Upper lobe of right lung (tissue), 1 donor: ENCODE measurements at regions not wholly inside any gene's neighbourhood (a gene's known extent, or its start where the extent isn't known, plus 50 kb on each side); places are given as distances from the start of the nearest gene placed in this dataset.
"Not testable (repeated sequence)": the region's sequence is repeated elsewhere in the genome, so short reads cannot be mapped to it uniquely, and the experiment has no call there.

Source experiments
- ATAC-seq: fragments of 200-7000 bp; cut with Tn5 transposase; one replicate; pipeline ENCODE4 v1.9.1; 2020; ENCODE audit warnings: mild to moderate bottlenecking, moderate library complexity
- DNase-seq: peaks from one replicate; pipeline ENCODE4 v3.0.0-alpha.2; 2020
- H3K27ac ChIP-seq: fragments of 200-600 bp; one replicate; pipeline ENCODE4 v1.8.0; 2022
- H3K27me3 ChIP-seq: fragments of 200-600 bp; one replicate; pipeline ENCODE4 v1.8.0; 2022; ENCODE audit warnings: mild to moderate bottlenecking
- H3K36me3 ChIP-seq: fragments of 200-600 bp; one replicate; pipeline ENCODE4 v1.8.0; 2022
- H3K4me1 ChIP-seq: fragments of 200-600 bp; one replicate; pipeline ENCODE4 v1.8.0; 2022
- H3K4me3 ChIP-seq: fragments of 200-600 bp; one replicate; pipeline ENCODE4 v1.8.0; 2022; ENCODE audit warnings: mild to moderate bottlenecking
- H3K9me3 ChIP-seq: fragments of 200-600 bp; one replicate; pipeline ENCODE4 v1.8.0; 2022
- intact Hi-C: fragments of 100-400 bp; cut with DNase I; formaldehyde crosslinking; loops from one replicate; pipeline ENCODE4 v1.11.0; 2022
- donor health status: DM: no; HTN: yes; CAD: no; lungs with severe emphysema.

GRCh38 chr15:20473465-20473864 is 68.1 kb downstream of the GOLGA6L6 start:
- H3K36me3 ChIP-seq, H3K27ac ChIP-seq, DNase-seq, H3K9me3 ChIP-seq, H3K27me3 ChIP-seq, H3K4me3 ChIP-seq, intact Hi-C loops, H3K4me1 ChIP-seq, ATAC-seq: not testable (repeated sequence)

- H3K9me3 ChIP-seq, H3K36me3 ChIP-seq, intact Hi-C loops, H3K27ac ChIP-seq, DNase-seq, H3K27me3 ChIP-seq, H3K4me3 ChIP-seq, H3K4me1 ChIP-seq: not testable (repeated sequence)
- ATAC-seq = peak; percentile 16
These were observed 68.6 kb downstream of the GOLGA6L6 start for GRCh38 chr15:20472983-20473382.

- H3K36me3 ChIP-seq, H3K27ac ChIP-seq, DNase-seq, H3K4me1 ChIP-seq, H3K4me3 ChIP-seq, intact Hi-C loops, H3K9me3 ChIP-seq, ATAC-seq, H3K27me3 ChIP-seq: not testable (repeated sequence)
These were observed 70.8 kb downstream of the GOLGA6L6 start for GRCh38 chr15:20470810-20471209.

GRCh38 chr15:20441138-20441537 is 100.5 kb downstream of the GOLGA6L6 start:
- H3K27ac ChIP-seq, intact Hi-C loops, H3K4me1 ChIP-seq, H3K27me3 ChIP-seq, H3K36me3 ChIP-seq, ATAC-seq, H3K4me3 ChIP-seq, DNase-seq, H3K9me3 ChIP-seq: not testable (repeated sequence)

GRCh38 chr15:20440390-20440789 is 101.2 kb downstream of the GOLGA6L6 start:
- H3K9me3 ChIP-seq, H3K4me1 ChIP-seq, ATAC-seq, H3K36me3 ChIP-seq, H3K4me3 ChIP-seq, H3K27me3 ChIP-seq, H3K27ac ChIP-seq, intact Hi-C loops: not testable (repeated sequence)
- peak; percentile 39 for DNase-seq

- H3K36me3 ChIP-seq, H3K9me3 ChIP-seq, ATAC-seq, intact Hi-C loops, H3K27ac ChIP-seq, H3K4me3 ChIP-seq, H3K4me1 ChIP-seq, H3K27me3 ChIP-seq: not testable (repeated sequence)
- peak; percentile 45 for DNase-seq
These were observed 102.5 kb downstream of the GOLGA6L6 start for GRCh38 chr15:20439111-20439510.

GRCh38 chr15:20438255-20438654 is 103.3 kb downstream of the GOLGA6L6 start:
- peak; percentile 69 for ATAC-seq
- H3K36me3 ChIP-seq, H3K4me3 ChIP-seq, H3K27me3 ChIP-seq, intact Hi-C loops, H3K27ac ChIP-seq, H3K4me1 ChIP-seq, DNase-seq, H3K9me3 ChIP-seq: not testable (repeated sequence)

GRCh38 chr15:20433468-20433867 is 108.1 kb downstream of the GOLGA6L6 start:
- H3K4me1 ChIP-seq, H3K9me3 ChIP-seq, ATAC-seq, intact Hi-C loops, DNase-seq, H3K36me3 ChIP-seq, H3K4me3 ChIP-seq, H3K27me3 ChIP-seq, H3K27ac ChIP-seq: not testable (repeated sequence)

GRCh38 chr15:20430495-20430894 is 111.1 kb downstream of the GOLGA6L6 start:
- DNase-seq, H3K4me3 ChIP-seq, H3K27me3 ChIP-seq, H3K4me1 ChIP-seq, intact Hi-C loops, H3K36me3 ChIP-seq, H3K9me3 ChIP-seq, H3K27ac ChIP-seq: not testable (repeated sequence)
- peak; percentile 62 for ATAC-seq

- H3K27me3 ChIP-seq, H3K36me3 ChIP-seq, H3K4me3 ChIP-seq, H3K4me1 ChIP-seq, DNase-seq, H3K27ac ChIP-seq, H3K9me3 ChIP-seq, intact Hi-C loops: not testable (repeated sequence)
- peak; percentile 42 for ATAC-seq
These were observed 120.9 kb downstream of the GOLGA6L6 start for GRCh38 chr15:20420710-20421109.

GRCh38 chr15:20416618-20417017 is 125.0 kb downstream of the GOLGA6L6 start:
- ATAC-seq, H3K4me3 ChIP-seq, H3K27ac ChIP-seq, H3K4me1 ChIP-seq, H3K36me3 ChIP-seq, intact Hi-C loops, H3K27me3 ChIP-seq, H3K9me3 ChIP-seq: not testable (repeated sequence)
- DNase-seq = peak; percentile 58

GRCh38 chr15:20409667-20410198 is 131.9 kb downstream of the GOLGA6L6 start:
- DNase-seq, H3K27ac ChIP-seq, H3K36me3 ChIP-seq, intact Hi-C loops, H3K27me3 ChIP-seq, H3K4me3 ChIP-seq, H3K4me1 ChIP-seq: not testable (repeated sequence)
- peak; percentile 27 for ATAC-seq
- peaks cover 11% of the 10 kb centered on the region for H3K9me3 ChIP-seq
